ENCODE measurements at regions not wholly inside any gene's neighbourhood (a gene's known extent, or its start where the extent isn't known, plus 50 kb on each side); places are given as distances from the start of the nearest gene placed in this dataset.

GRCh38 chr1:65059930-65060538 lies 88.0 kb upstream of the AK4 start:
- TF ChIP-seq CTCF (conservative IDR thresholded peaks at IDR 0.05; ENCODE audit: low read length) (peak; percentile 74), EZH2phosphoT487 (IDR thresholded peaks at IDR 0.05; ENCODE audit: borderline replicate concordance, low read depth, low read length) (no peak)
